GM12874 (cell line): ENCODE measurements at regions not wholly inside any gene's neighbourhood (a gene's known extent, or its start where the extent isn't known, plus 50 kb on each side); places are given as distances from the start of the nearest gene placed in this dataset.

Experiments used
- TF ChIP-seq, protein P1 (sequence below): IDR thresholded peaks from 2 replicates; pipeline ENCODE4 v1.5.1; 2011; ENCODE audit warnings: low read depth, mild to moderate bottlenecking, control low read depth, low read length, moderate library complexity; ENCODE audit not compliant: insufficient read depth

DNA sequence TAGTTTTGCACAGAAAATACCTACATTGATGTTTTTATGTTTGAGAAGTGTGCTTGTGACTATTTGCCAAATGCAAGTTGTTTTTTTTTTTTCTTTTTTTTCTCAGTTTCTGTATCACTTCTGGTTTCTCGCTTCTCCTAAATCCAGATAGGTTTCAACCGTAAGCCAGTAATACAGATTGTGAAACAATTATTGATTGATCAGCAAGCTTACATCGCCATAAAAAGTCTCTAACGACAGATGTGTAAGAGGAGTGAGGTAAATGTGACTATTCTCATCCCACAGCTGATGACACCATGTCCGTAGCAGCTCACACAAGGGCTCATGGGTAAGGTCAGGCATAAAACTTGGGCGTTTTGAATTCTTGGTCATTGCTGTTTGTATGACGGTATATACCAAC, 202.8 kb upstream of the AKR1E2 start:
- TF ChIP-seq, protein P1, sequence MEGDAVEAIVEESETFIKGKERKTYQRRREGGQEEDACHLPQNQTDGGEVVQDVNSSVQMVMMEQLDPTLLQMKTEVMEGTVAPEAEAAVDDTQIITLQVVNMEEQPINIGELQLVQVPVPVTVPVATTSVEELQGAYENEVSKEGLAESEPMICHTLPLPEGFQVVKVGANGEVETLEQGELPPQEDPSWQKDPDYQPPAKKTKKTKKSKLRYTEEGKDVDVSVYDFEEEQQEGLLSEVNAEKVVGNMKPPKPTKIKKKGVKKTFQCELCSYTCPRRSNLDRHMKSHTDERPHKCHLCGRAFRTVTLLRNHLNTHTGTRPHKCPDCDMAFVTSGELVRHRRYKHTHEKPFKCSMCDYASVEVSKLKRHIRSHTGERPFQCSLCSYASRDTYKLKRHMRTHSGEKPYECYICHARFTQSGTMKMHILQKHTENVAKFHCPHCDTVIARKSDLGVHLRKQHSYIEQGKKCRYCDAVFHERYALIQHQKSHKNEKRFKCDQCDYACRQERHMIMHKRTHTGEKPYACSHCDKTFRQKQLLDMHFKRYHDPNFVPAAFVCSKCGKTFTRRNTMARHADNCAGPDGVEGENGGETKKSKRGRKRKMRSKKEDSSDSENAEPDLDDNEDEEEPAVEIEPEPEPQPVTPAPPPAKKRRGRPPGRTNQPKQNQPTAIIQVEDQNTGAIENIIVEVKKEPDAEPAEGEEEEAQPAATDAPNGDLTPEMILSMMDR = no peak

DNA sequence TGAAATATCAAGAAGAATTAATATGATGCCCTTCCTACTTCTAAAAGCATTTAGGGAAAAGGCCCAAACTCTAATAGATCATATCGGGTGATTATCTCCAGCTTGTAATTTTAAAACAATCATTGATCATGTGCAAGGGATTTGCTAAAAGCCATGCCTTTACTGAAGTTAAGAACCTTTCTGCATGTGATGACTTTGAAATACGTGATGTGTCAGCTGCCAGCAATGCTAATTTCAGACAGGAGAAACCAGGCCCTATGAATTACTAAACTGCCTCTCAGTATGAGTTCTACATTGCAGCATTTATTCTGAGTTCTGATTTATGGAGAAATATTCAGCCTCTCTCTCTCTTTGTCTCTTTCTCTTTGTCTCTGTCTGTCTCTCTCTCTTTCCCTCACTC, 203.6 kb upstream of the AKR1E2 start:
- TF ChIP-seq, protein P1 = no peak

DNA sequence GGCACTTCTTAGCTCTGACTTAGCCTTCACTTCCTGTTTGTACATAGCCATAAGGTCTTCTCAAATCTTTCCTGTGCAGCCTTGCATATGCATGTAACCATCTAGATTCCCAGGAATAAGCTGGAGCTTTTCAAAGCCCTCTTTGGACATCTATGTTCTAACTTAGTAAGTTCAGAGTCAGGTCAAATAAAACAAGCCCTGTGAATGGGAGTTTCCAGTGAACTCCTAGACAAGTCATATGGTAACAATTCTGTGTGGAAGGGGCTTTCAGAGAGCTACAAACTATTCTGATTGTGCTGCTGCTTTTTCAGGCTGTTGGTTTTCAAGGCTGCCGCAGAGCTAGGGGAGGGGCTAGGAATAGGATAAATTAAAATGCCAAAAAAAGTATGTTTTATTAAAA, 208.4 kb upstream of the AKR1E2 start:
- TF ChIP-seq, protein P1 = no peak

DNA sequence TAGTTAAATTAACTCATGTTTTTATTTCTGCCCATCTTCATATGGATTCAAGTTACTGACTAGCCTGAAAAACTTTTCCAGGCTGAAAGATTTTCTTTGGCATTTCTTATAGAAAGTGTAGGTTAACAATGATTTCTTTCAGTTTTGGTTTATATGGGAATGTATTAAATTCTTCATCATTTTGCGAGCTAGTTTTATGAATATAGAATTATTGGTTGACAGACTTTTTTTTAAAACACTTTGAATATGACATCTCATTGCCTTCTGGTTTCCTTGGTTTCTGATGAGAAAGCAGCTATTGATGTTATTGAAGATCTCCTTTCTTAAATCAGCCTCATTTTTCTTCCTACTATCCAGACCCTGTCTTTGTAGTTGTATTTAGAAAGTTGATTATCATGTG, 211.0 kb upstream of the AKR1E2 start:
- TF ChIP-seq, protein P1 = no peak

DNA sequence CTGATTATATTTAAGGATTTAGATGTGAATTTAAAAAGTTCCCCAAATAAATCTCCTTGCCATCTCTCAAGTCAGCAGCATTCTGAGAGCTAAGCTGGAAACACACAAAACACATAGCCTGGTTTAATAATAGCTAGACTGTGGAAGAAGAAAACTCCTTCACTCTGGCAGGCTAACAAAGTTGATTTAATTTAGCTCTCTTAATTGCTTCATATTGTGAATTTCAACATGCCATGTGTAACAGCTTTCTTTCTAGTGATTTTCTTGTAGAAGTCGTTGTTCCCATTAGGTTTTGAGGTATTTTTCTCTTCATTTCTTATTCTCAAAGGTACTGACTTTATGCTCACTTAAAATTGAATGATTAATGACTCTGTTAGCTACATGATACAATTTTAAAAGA, 216.8 kb upstream of the AKR1E2 start:
- TF ChIP-seq, protein P1 = no peak

DNA sequence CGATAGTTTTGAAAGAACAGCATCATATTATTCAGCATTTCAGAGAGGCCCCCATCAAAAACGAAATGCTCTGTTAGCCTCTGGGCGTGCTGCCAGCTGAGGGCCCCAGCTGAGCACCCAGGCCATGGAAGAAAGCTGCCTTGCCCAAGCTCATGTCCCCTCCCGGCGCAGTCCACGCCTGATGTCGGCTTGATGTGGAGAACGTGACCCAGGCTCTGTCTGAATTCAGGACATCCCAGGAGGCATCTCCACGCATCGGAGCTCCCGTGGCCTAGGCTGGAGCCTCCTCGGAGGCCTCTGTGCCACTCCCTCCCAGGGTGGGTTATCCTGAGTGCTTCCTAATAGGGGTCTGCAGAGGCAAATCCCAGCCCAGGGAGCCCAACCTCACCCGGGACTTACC, 218.3 kb upstream of the AKR1E2 start:
- TF ChIP-seq, protein P1 = no peak

DNA sequence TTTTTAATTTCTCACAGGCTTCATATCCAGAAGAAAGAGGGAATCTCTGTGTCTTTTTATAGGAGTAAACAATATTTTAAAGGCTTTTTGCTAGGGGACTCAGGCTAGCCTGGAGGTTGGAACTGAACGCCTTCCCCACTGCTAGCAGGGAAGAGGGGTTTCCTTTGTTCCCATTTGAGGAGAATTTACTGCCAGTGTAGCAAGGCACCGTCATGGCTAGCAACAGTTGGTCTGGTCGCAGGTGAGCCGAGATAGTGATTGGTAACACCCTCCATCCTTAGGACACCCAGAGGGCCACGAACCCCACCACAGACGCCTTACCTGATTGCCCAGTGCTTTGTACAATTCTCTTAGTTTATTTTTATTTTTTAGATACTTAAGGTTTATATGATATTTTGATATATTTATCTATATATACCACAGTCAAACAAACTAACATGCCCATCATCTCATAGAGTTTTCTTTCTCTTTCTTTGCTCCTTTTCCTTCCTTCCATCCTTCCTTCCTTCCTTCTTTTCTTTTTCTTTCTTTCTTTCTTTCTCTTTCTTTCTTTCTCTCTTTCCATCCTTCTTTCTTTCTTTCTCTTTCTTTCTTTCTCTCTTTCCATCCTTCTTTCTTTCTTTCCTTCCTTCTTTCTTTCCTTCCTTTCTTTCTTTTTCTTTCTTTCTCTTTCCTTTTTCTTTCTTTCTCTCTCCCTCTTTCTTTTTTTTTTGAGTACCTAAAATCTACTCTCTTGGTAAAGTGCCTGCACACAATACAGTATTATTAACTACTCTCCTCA, 219.0 kb upstream of the AKR1E2 start:
- TF ChIP-seq, protein P1 = no peak
